Neuronal stem cell (in vitro differentiated cells): ENCODE measurements at regions not wholly inside any gene's neighbourhood (a gene's known extent, or its start where the extent isn't known, plus 50 kb on each side); places are given as distances from the start of the nearest gene placed in this dataset.
"Not testable (repeated sequence)": the region's sequence is repeated elsewhere in the genome, so short reads cannot be mapped to it uniquely, and the experiment has no call there.

Experiments
- DNase-seq: peaks from one replicate; pipeline ENCODE4 v3.0.0-alpha.2; 2013; ENCODE audit warnings: low spot score
- H2AFZ ChIP-seq: one replicate; pipeline ENCODE4 v1.6.1; 2013; ENCODE audit warnings: mild to moderate bottlenecking, low read length, inconsistent platforms
- H2AK5ac ChIP-seq: 2 replicates; pipeline ENCODE4 v1.6.1; 2013; ENCODE audit warnings: low read depth, mild to moderate bottlenecking, inconsistent platforms, low read length, moderate library complexity, mixed read lengths
- H2BK120ac ChIP-seq: 2 replicates; pipeline ENCODE4 v1.6.1; 2013; ENCODE audit warnings: low read depth, mild to moderate bottlenecking, inconsistent platforms, low read length, moderate library complexity, mixed read lengths
- H2BK12ac ChIP-seq: one replicate; pipeline ENCODE4 v1.6.1; 2013; ENCODE audit warnings: low read length, inconsistent platforms
- H2BK15ac ChIP-seq: 2 replicates; pipeline ENCODE4 v1.6.1; 2013; ENCODE audit warnings: mild to moderate bottlenecking, low read length, inconsistent platforms, mixed read lengths
- H2BK5ac ChIP-seq: one replicate; pipeline ENCODE4 v1.6.1; 2013; ENCODE audit warnings: inconsistent platforms, mild to moderate bottlenecking, low read length, moderate library complexity
- H3K14ac ChIP-seq: one replicate; pipeline ENCODE4 v1.6.1; 2013; ENCODE audit warnings: low read length, inconsistent platforms
- H3K18ac ChIP-seq: 2 replicates; pipeline ENCODE4 v1.6.1; 2013; ENCODE audit warnings: low read length, inconsistent platforms
- H3K23ac ChIP-seq: 2 replicates; pipeline ENCODE4 v1.6.1; 2013; ENCODE audit warnings: low read depth, mild to moderate bottlenecking, mixed read lengths, low read length, inconsistent platforms; ENCODE audit not compliant: poor library complexity
- H3K27ac ChIP-seq: replicated peaks from 3 replicates; pipeline ENCODE4 v1.5.1; 2013; ENCODE audit warnings: low read length, inconsistent platforms
- H3K27me3 ChIP-seq, 3 experiments: 2 replicates each; pipeline ENCODE4 v1.6.1; 2013; ENCODE audit warnings: low read length in 3 of 3, mild to moderate bottlenecking in 2 of 3, inconsistent platforms in 1 of 3, low read depth in 1 of 3, mixed read lengths in 1 of 3, moderate library complexity in 1 of 3; ENCODE audit not compliant: control insufficient read depth in 3 of 3, insufficient read depth in 3 of 3
- H3K36me3 ChIP-seq, 2 donors: replicated peaks in 1 of 2; 2 replicates each; pipeline ENCODE4 v1.6.1; 2013; ENCODE audit warnings: low read length in 2 of 2; ENCODE audit not compliant: control insufficient read depth in 2 of 2, insufficient read depth in 2 of 2
- H3K4ac ChIP-seq: 2 replicates; pipeline ENCODE4 v1.6.1; 2013; ENCODE audit warnings: inconsistent platforms, mild to moderate bottlenecking, low read length, moderate library complexity
- H3K4me1 ChIP-seq, 2 donors: 1 replicate in 1 of 2; 2 replicates in 1 of 2; pipeline ENCODE4 v1.6.1; 2013; ENCODE audit warnings: low read length in 2 of 2, low read depth in 1 of 2; ENCODE audit not compliant: control insufficient read depth in 2 of 2, insufficient read depth in 1 of 2
- H3K4me2 ChIP-seq: one replicate; pipeline ENCODE4 v1.6.1; 2013; ENCODE audit warnings: mild to moderate bottlenecking, low read length, inconsistent platforms; ENCODE audit not compliant: insufficient read depth, poor library complexity, severe bottlenecking
- H3K4me3 ChIP-seq, 2 donors: 2 replicates each; pipeline ENCODE4 v1.5.1; 2013; ENCODE audit warnings: low read length in 2 of 2, mild to moderate bottlenecking in 2 of 2, inconsistent platforms in 1 of 2, moderate library complexity in 1 of 2
- H3K79me1 ChIP-seq: one replicate; pipeline ENCODE4 v1.6.1; 2013; ENCODE audit warnings: low read depth, mild to moderate bottlenecking, inconsistent platforms, low read length, moderate library complexity
- H3K9ac ChIP-seq: one replicate; pipeline ENCODE4 v1.6.1; 2013; ENCODE audit warnings: mild to moderate bottlenecking, low read depth, low read length, inconsistent platforms; ENCODE audit not compliant: poor library complexity
- H3K9me3 ChIP-seq, 2 donors: replicated peaks in 1 of 2; 2 replicates each; pipeline versions ENCODE3 to v1.6.1; 2013; ENCODE audit warnings: low read length in 2 of 2, mild to moderate bottlenecking in 2 of 2, inconsistent platforms in 1 of 2, low read depth in 1 of 2, mixed read lengths in 1 of 2, moderate library complexity in 1 of 2; ENCODE audit not compliant: control insufficient read depth in 2 of 2, insufficient read depth in 1 of 2
- H4K8ac ChIP-seq: one replicate; pipeline ENCODE4 v1.6.1; 2013; ENCODE audit warnings: low read depth, mild to moderate bottlenecking, inconsistent platforms, low read length, moderate library complexity
- H4K91ac ChIP-seq: one replicate; pipeline ENCODE4 v1.6.1; 2013; ENCODE audit warnings: low read length, low read depth, mild to moderate bottlenecking, inconsistent platforms; ENCODE audit not compliant: poor library complexity
- WGBS, 2 donors: extraction: QIAGEN DNeasy Blood & Tissue Kit; methylation state at CpG; one replicate each; pipeline ENCODE4 v1.1.7; 2013; ENCODE audit warnings: missing lambda C conversion rate in 2 of 2, mixed read lengths in 1 of 2; ENCODE audit not compliant: insufficient read length in 2 of 2, insufficient replicate concordance in 1 of 2; ENCODE audit errors: extremely low coverage in 2 of 2; 5-methylcytosine and 5-hydroxymethylcytosine counted together

GRCh38 chr7:4500812-4501211 lies 181.3 kb upstream of the FOXK1 start:
- Histone ChIP-seq H3K9me3 (peaks cover 0 to 5% of the 10 kb centered on the region in 2 donors), H3K4me1 (no peaks in the 10 kb centered on the region), H3K4me3 (no peak overlapping the region), H4K91ac (no peak overlapping the region), H3K23ac (no peak overlapping the region), H3K14ac (no peak overlapping the region), H3K27ac (no peak overlapping the region), H3K36me3 (no peaks in the 10 kb centered on the region), H3K4ac (no peak overlapping the region), H3K79me1 (no peaks in the 10 kb centered on the region), H3K9ac (no peak overlapping the region), H2BK120ac (no peak overlapping the region), H2BK12ac (no peak overlapping the region), H2AK5ac (no peak overlapping the region), H2BK5ac (no peak overlapping the region), H2AFZ (no peak overlapping the region), H3K18ac (no peak overlapping the region), H4K8ac (no peak overlapping the region), H3K4me2 (no peak overlapping the region), H2BK15ac (no peak overlapping the region), H3K27me3 (no peaks in the 10 kb centered on the region)
- WGBS, 2 donors, result no CpG with 5 or more reads among the region's 10 CpGs
- no peak for DNase-seq

DNA sequence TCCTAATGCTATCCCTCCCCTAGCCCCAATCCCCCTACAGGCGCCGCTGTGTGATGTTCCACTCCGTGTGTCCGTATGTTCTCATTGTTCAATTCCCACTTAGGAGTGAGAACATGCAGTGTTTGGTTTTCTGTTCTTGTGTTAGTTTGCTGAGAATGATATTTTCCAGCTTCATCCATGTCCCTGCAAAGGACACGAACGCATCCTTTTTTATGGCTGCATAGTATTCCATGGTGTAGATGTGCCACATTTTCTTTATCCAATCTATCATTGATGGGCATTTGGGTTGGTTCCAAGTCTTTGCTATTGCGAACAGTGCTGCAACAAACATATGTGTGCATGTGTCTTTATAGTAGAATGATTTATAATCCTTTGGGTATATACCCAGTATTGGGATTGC lies 174.2 kb upstream of the FOXK1 start:
- not testable (repeated sequence) for H3K23ac ChIP-seq, H2AK5ac ChIP-seq, DNase-seq, H4K91ac ChIP-seq, H3K79me1 ChIP-seq, H2BK15ac ChIP-seq, H3K27me3 ChIP-seq, H3K4ac ChIP-seq, H3K4me1 ChIP-seq, H4K8ac ChIP-seq, H3K14ac ChIP-seq, H3K36me3 ChIP-seq, H2BK120ac ChIP-seq, H3K9ac ChIP-seq, H3K9me3 ChIP-seq, H3K27ac ChIP-seq, H3K18ac ChIP-seq, H3K4me2 ChIP-seq, H2AFZ ChIP-seq, H2BK12ac ChIP-seq, H3K4me3 ChIP-seq, H2BK5ac ChIP-seq
- no CpG with 5 or more reads among the region's 7 CpGs for WGBS, 2 donors

- Histone ChIP-seq H3K9me3 (peaks cover 0 to 8% of the 10 kb centered on the region in 2 donors), H2BK12ac (no peak overlapping the region), H2BK15ac (no peak overlapping the region), H3K27me3 (no peaks in the 10 kb centered on the region), H3K4me1 (no peaks in the 10 kb centered on the region), H3K9ac (no peak overlapping the region), H4K91ac (no peak overlapping the region), H2BK120ac (no peak overlapping the region), H3K4me3 (no peak overlapping the region), H3K27ac (no peak overlapping the region), H2AFZ (no peak overlapping the region), H3K23ac (no peak overlapping the region), H3K4ac (no peak overlapping the region), H2AK5ac (no peak overlapping the region), H3K79me1 (no peaks in the 10 kb centered on the region), H3K14ac (no peak overlapping the region), H4K8ac (no peak overlapping the region), H3K18ac (no peak overlapping the region), H3K4me2 (no peak overlapping the region), H3K36me3 (no peaks in the 10 kb centered on the region), H2BK5ac (no peak overlapping the region)
- no peak for DNase-seq
- no CpG with 5 or more reads among the region's 1 CpG for WGBS, 2 donors
These were observed 168.6 kb upstream of the FOXK1 start for GRCh38 chr7:4513450-4513849.

DNA sequence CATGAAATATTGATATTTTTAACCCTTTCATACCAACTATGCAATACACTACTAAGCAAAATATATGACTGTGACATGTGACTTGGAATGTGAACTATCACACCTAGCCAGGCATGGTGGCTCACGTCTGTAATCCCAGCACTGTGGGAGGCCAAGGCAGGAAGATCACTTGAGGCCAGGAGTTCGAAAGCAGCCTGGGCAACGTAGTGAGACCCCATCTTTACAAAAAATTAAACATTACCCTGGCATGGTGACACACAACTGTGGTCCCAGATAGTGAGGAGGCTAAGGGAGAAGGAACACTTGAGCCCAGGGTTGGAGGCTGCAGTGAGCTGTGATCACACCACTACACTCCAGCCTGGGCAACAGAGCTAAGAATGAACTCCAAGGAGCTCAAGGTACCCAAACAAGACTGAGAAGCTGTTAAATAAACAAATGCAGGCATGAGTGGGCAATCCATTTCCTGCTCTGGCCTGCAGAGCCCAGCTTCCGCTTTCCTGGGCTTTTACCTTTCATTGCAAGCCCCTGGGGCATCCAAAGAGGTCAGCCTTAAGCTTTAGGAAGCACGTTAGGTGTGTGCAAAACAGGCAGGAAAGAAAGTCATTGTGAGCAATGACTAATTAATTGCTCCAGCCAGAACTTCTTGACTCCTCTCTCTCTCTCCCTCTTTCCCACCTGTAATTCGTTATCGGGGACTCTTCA lies 162.1 kb upstream of the FOXK1 start:
- no peak overlapping the region for H2BK12ac ChIP-seq
- H3K27me3 ChIP-seq, result no peaks in the 10 kb centered on the region
- no peak overlapping the region for H2BK120ac ChIP-seq
- no peak overlapping the region for H2AFZ ChIP-seq
- H3K27ac ChIP-seq, result no peak overlapping the region
- H3K4me2 ChIP-seq, result no peak overlapping the region
- no peaks in the 10 kb centered on the region for H3K36me3 ChIP-seq
- H3K4ac ChIP-seq, result no peak overlapping the region
- no peaks in the 10 kb centered on the region for H3K4me1 ChIP-seq
- H2BK5ac ChIP-seq, result no peak overlapping the region
- no peak for DNase-seq
- no peak overlapping the region for H2AK5ac ChIP-seq
- H3K23ac ChIP-seq, result no peak overlapping the region
- H2BK15ac ChIP-seq, result no peak overlapping the region
- no peaks in the 10 kb centered on the region for H3K79me1 ChIP-seq
- no peak overlapping the region for H4K91ac ChIP-seq
- no peak overlapping the region for H4K8ac ChIP-seq
- no peak overlapping the region for H3K18ac ChIP-seq
- peaks cover 0 to 8% of the 10 kb centered on the region in 2 donors for H3K9me3 ChIP-seq
- no peak overlapping the region for H3K9ac ChIP-seq
- WGBS, 2 donors, result no CpG with 5 or more reads among the region's 7 CpGs
- H3K4me3 ChIP-seq, result no peak overlapping the region
- no peak overlapping the region for H3K14ac ChIP-seq
